ENCODE measurements at regions not wholly inside any gene's neighbourhood (a gene's known extent, or its start where the extent isn't known, plus 50 kb on each side); places are given as distances from the start of the nearest gene placed in this dataset.
"Not testable (repeated sequence)": the region's sequence is repeated elsewhere in the genome, so short reads cannot be mapped to it uniquely, and the experiment has no call there.

- not testable (repeated sequence) for TF ChIP-seq EZH2 (IDR thresholded peaks at IDR 0.05); POLR2AphosphoS5 (IDR thresholded peaks at IDR 0.05; ENCODE audit: borderline replicate concordance, low read depth, low read length); FOXP2 (optimal IDR thresholded peaks at IDR 0.05; ENCODE audit: control extremely low read depth, extremely low read length, insufficient read depth)
These were observed 385.5 kb downstream of the TMEM121 start for GRCh38 chr14:105911848-105912292.

Data from SK-N-MC (cell line).